ENCODE measurements at regions not wholly inside any gene's neighbourhood (a gene's known extent, or its start where the extent isn't known, plus 50 kb on each side); places are given as distances from the start of the nearest gene placed in this dataset.

GRCh38 chr14:98956661-98957060 is 315.3 kb downstream of the BCL11B start:
- DNase-seq = no peak

GRCh38 chr14:98957211-98958047 is 314.6 kb downstream of the BCL11B start:
- DNase-seq = peak; percentile 76 to 87

- no peak for DNase-seq
Observed at GRCh38 chr14:98958048-98958631, 313.9 kb downstream of the BCL11B start.

- no peak for DNase-seq
Observed at GRCh38 chr14:98958632-98959031, 313.4 kb downstream of the BCL11B start.

GRCh38 chr14:98959410-98959809 is 312.6 kb downstream of the BCL11B start:
- no peak for DNase-seq

- no peak for DNase-seq
Observed at GRCh38 chr14:98959958-98960616, 311.9 kb downstream of the BCL11B start.

GRCh38 chr14:98960617-98961013 is 311.4 kb downstream of the BCL11B start:
- DNase-seq = no peak

GRCh38 chr14:98961191-98961590 is 310.8 kb downstream of the BCL11B start:
- DNase-seq = no peak

- DNase-seq = no peak
Observed at GRCh38 chr14:98962118-98962517, 309.9 kb downstream of the BCL11B start.

- DNase-seq = no peak
Observed at GRCh38 chr14:98963610-98964009, 308.4 kb downstream of the BCL11B start.

GRCh38 chr14:98964171-98964570 is 307.8 kb downstream of the BCL11B start:
- DNase-seq = no peak

GRCh38 chr14:98965076-98965475 is 306.9 kb downstream of the BCL11B start:
- DNase-seq = no peak

- no peak for DNase-seq
Observed at GRCh38 chr14:98966016-98966415, 306.0 kb downstream of the BCL11B start.

GRCh38 chr14:98966475-98967162 is 305.4 kb downstream of the BCL11B start:
- DNase-seq = no peak

GRCh38 chr14:98974113-98974512 is 297.9 kb downstream of the BCL11B start:
- DNase-seq = no peak

GRCh38 chr14:98976271-98976670 is 295.7 kb downstream of the BCL11B start:
- DNase-seq = no peak

- no peak for DNase-seq
Observed at GRCh38 chr14:98977451-98977850, 294.5 kb downstream of the BCL11B start.

GRCh38 chr14:98982986-98983385 is 289.0 kb downstream of the BCL11B start:
- DNase-seq = no peak

- DNase-seq = no peak
Observed at GRCh38 chr14:98984027-98984718, 287.8 kb downstream of the BCL11B start.

- no peak for DNase-seq
Observed at GRCh38 chr14:98984719-98985041, 287.3 kb downstream of the BCL11B start.

- no peak for DNase-seq
Observed at GRCh38 chr14:98993818-98994217, 278.2 kb downstream of the BCL11B start.

GRCh38 chr14:98994561-98994960 is 277.4 kb downstream of the BCL11B start:
- no peak for DNase-seq

All from right lung (tissue), 2 donors.